Right hindlimb (tissue), 1 donor: ENCODE measurements at regions not wholly inside any gene's neighbourhood (a gene's known extent, or its start where the extent isn't known, plus 50 kb on each side); places are given as distances from the start of the nearest gene placed in this dataset.
"Not testable (repeated sequence)": the region's sequence is repeated elsewhere in the genome, so short reads cannot be mapped to it uniquely, and the experiment has no call there.

Experiments
- DNase-seq: peaks from one replicate; pipeline ENCODE4 v3.0.0-alpha.2; 2018

DNA sequence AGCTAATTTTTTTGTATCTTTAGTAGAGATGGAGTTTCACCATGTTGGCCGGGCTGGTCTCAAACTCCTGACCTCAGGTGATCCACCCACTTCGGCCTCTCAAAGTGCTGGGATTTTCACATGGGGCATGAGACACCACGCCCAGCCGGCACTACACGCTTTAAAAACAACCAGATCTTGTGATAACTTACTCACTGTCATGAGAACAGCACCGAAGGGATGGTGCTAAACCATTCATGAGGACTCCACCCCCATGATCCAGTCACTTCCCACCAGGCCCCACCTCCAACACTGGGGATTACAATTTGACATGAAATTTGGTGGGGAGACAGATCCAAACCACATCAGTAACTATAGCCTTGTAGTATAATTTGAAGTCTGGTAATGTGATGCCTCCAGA, 67.4 kb upstream of the ZNF169 start:
- not testable (repeated sequence) for DNase-seq

GRCh38 chr9:94198414-94198813, 60.7 kb upstream of the ZNF169 start:
- no peak for DNase-seq

DNA sequence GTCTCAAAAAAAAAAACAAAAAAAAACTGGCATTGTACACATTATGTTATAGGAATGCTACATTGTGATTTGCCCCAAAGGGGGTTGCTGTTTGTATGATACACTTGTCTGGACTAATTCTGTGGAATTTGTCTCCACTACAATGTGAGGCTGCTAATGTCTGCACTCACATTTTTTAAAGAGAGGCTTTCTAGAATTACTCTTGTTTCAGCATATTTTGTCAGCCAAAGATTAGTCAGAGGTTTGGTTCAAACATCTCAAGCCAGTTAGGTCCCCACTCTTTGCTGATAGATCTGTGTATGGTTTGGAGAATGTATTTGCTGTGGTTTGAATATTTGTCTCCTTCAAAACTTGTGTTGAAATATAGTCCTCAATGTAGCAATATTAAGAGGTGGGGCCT, 59.3 kb upstream of the ZNF169 start:
- no peak for DNase-seq

DNA sequence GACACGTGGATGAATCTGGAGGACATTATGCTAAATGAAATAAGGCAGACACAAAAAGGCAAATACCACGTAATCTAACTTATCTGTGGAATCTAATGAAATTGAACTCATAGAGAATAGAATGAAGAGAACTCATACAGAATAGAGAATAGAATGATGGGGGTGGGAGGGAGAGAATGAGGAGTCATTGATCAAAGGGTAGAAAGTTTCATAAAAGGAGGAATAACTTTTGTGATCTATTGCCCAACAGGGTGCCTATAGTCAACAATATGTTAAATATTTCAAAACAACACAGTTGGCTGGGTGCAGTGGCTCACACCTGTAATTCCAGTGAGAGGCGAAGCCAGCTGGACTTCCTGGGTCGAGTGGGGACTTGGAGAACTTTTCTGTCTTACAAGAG, 54.9 kb upstream of the ZNF169 start:
- no peak for DNase-seq

GRCh38 chr9:94207781-94208180, 51.3 kb upstream of the ZNF169 start:
- no peak for DNase-seq
